Neural cell (in vitro differentiated cells): ENCODE measurements at regions not wholly inside any gene's neighbourhood (a gene's known extent, or its start where the extent isn't known, plus 50 kb on each side); places are given as distances from the start of the nearest gene placed in this dataset.

Source experiments
- CTCF ChIP-seq: fragments of 450-650 bp; IDR thresholded peaks from 2 replicates; pipeline ENCODE4 v1.5.1; 2014; ENCODE audit warnings: antibody characterized with exemption, mild to moderate bottlenecking, moderate library complexity; ENCODE audit not compliant: poor library complexity, severe bottlenecking
- EP300 ChIP-seq: fragments of 450-650 bp; conservative IDR thresholded peaks from 2 replicates; pipeline ENCODE4 v1.6.1; 2014; ENCODE audit warnings: antibody characterized with exemption, mild to moderate bottlenecking, moderate library complexity; ENCODE audit not compliant: poor library complexity, severe bottlenecking
- EZH2 ChIP-seq: fragments of 200-600, 300-800 bp; shearing (Covaris generic), sonication (generic); IDR thresholded peaks from 2 replicates; pipeline ENCODE4 v1.6.1; 2014; ENCODE audit warnings: antibody characterized with exemption, low read length, borderline replicate concordance, mild to moderate bottlenecking; ENCODE audit not compliant: insufficient read depth, poor library complexity, severe bottlenecking
- MXI1 ChIP-seq: fragments of 450-650 bp; conservative IDR thresholded peaks from 2 replicates; pipeline ENCODE4 v1.6.1; 2014; ENCODE audit warnings: antibody characterized with exemption, mild to moderate bottlenecking; ENCODE audit not compliant: poor library complexity, severe bottlenecking
- POLR2AphosphoS5 ChIP-seq: IDR thresholded peaks from 2 replicates; pipeline ENCODE4 v1.6.1; 2012
- RAD21 ChIP-seq: fragments of 450-650 bp; conservative IDR thresholded peaks from 2 replicates; pipeline ENCODE4 v1.6.1; 2014; ENCODE audit warnings: antibody characterized with exemption, mild to moderate bottlenecking, moderate library complexity
- REST ChIP-seq: IDR thresholded peaks from 2 replicates; pipeline ENCODE4 v1.6.1; 2012; ENCODE audit warnings: borderline replicate concordance
- TAF1 ChIP-seq: IDR thresholded peaks from 2 replicates; pipeline ENCODE4 v1.6.1; 2012; ENCODE audit warnings: low read depth

GRCh38 chr3:162377608-162378007, 881.0 kb downstream of the OTOL1 start:
- TF ChIP-seq CTCF, result no peak
- no peak for TF ChIP-seq TAF1
- no peak for TF ChIP-seq RAD21
- no peak for TF ChIP-seq REST
- no peak for TF ChIP-seq POLR2AphosphoS5
- no peak for TF ChIP-seq EP300
- no peak for TF ChIP-seq MXI1
- TF ChIP-seq EZH2, result no peak
